IPS-NIHi11 (cell line): ENCODE measurements at regions not wholly inside any gene's neighbourhood (a gene's known extent, or its start where the extent isn't known, plus 50 kb on each side); places are given as distances from the start of the nearest gene placed in this dataset.

ENCODE experiments used
- DNase-seq: peaks from one replicate; pipeline ENCODE4 v3.0.0; 2012; ENCODE audit warnings: mixed read lengths, low spot score

GRCh38 chr9:78566521-78566920 is 269.6 kb downstream of the PSAT1 start:
- DNase-seq, result no peak

DNA sequence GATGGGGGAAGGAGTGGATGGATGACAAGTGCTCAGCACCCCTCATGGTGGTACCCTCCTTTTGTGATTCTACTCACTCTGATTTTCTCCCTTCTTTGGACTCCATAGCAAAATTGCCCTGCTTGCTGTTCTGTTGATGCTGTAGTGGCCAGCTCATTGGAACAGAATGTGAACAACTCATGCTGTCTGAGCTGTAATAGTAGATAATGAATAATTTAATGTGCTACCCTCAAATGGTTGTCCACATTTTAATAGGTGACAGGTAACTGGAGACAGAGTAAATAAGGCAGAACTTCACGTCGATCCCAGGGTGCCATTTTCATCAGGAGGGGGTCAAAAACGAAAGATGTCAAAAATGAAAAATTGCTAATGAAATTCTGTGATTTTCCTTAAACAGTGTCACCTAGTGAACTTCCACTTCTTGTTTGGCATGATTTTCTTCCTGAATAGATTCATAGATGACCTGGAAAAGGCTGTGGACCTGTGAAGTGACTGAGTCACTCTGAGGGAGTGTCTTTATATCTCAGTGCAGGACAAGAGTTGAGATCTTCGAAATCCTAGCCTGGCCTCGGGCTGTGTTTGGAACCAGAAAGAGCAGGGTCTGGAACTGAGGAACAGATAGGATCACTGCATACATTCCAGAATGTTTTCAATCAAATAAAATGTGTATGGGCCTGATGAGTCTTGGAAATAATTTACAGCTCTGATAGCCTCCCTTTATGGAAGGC is 270.2 kb downstream of the PSAT1 start:
- DNase-seq, result no peak

GRCh38 chr9:78567693-78568092 is 270.8 kb downstream of the PSAT1 start:
- DNase-seq, result no peak

GRCh38 chr9:78568774-78569173 is 271.8 kb downstream of the PSAT1 start:
- no peak for DNase-seq

- DNase-seq, result no peak
These were observed 275.3 kb downstream of the PSAT1 start for GRCh38 chr9:78572266-78572665.

DNA sequence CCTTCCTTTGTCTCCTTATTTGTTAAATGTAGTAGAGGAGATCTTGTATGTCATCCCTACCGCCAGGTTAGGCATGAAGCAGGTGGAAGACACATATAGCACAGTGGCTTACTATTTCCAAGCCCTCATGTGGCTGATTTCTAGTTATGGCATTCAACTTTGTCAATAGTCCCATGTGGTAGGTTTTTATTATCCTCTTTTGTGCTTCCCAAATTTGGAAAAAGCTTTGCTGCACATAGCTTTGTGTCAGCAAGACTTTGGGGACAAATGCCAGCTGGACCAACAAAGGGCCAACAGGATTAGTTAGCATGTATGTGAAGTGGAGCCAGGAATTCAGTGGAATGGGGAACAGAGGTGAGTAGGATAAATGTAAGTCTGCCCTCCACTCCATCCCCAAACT is 276.3 kb downstream of the PSAT1 start:
- DNase-seq, result no peak

DNA sequence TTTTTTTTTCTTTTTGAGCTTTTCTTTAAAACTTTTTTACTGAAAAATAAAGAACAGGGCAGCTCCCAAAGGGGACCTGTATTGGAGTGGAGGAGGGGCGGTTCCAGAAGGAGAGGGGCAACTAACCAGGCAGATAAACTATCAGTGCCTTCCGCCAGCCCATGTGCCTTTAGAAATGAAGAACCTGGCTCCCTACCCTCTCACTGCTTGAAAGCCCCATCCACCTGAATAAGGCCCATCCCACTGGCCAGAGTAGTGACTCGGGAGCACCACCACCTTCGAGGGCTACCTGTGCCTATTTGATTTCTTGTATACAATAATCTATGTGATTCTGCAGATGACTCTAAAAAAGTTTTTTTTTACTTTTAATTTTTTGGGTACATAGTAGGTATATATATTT is 276.7 kb downstream of the PSAT1 start:
- no peak for DNase-seq

- DNase-seq, result no peak
These were observed 277.6 kb downstream of the PSAT1 start for GRCh38 chr9:78574354-78575045.

DNA sequence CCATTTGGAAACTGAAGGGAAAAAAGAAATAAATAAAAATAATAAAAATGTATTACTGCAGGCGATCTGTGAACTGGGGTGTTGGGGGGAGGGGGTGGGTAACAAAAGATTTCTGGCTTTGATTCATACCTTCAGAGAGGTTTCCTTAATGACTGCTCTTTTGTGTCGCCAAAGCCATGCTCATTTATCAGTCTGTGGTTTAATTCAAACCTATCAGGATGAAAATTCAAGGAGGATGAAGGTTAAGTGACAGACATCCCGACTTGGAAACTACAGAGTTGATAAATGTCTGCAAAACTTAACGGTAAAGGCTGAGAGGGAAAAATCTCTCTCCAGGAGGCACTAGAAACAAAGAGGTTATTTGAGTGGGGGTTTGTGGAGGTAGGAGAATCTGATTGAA is 278.2 kb downstream of the PSAT1 start:
- DNase-seq, result no peak

GRCh38 chr9:78575771-78576170 is 278.8 kb downstream of the PSAT1 start:
- no peak for DNase-seq

DNA sequence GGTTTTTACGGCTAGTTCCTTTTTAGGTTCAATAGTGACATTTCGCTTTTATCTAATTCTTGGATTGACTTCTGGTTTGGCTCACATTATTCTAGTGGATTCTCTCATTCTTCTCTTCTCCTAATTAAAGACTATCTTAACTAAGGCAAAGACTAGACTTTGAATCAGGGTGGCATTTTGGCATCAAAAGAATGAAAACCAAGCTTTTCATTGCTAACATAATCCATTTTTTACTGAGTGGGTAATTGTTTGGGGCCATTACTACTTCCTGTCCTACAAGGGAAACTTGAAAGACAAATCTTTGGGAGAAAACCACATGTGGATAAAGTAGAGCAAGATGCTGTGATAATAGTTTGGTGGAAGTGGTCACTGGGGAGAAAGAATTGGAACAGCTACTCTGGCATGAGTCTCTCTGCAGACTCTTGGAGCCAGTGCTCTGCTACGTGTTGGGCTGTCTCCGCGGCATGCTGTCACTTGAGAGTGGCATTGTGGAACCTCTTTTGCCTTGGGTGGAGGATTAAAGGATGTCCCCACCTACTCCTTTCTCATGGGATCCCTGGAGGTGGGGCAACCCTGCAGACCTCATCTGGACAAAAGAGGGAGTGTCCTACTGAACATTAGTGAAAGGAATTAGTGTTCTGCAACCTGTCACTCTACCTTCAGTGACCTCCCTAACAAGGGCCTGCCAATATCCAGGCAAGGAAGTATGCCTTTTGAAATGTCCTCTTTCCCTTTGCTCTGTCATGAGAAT is 280.4 kb downstream of the PSAT1 start:
- no peak for DNase-seq

DNA sequence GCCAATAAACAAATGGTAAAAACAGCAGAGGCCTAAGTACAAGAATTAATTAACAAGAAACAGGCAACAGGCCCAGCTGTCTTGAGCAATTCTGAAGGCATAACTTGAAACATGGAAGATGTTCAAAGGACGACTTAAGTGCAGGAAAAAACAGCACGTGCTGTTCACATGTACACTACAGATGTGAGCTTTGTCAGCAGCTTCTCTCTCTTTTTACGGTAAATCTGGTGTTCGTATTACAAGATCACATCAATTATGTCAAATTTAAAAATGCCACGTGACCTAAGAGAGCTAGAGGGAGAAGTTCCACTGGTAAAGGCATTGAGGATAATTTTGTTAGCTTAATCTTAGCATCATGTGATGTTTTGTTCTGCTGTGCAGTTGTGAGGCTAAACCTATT is 281.1 kb downstream of the PSAT1 start:
- no peak for DNase-seq

- no peak for DNase-seq
These were observed 285.9 kb downstream of the PSAT1 start for GRCh38 chr9:78582821-78583220.

GRCh38 chr9:78584589-78584988 is 287.7 kb downstream of the PSAT1 start:
- DNase-seq, result no peak

DNA sequence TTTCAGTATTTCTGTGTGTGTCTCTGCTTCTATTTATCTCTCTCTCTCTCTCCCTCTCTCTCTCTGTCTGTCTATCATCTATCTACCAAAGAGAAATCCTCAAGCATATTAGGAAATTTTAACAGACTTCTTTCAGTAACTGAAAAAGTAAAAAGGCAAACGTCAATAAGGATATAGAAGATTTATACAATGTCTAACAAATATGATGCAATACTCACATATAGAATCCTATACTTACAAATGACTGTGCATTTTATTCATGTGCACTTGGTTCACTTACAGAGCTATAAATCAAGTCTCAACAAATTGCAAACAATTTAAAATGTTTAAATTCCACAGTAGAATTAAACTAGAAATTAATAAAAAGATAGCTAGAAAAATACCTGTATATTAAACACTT is 289.0 kb downstream of the PSAT1 start:
- DNase-seq, result no peak

DNA sequence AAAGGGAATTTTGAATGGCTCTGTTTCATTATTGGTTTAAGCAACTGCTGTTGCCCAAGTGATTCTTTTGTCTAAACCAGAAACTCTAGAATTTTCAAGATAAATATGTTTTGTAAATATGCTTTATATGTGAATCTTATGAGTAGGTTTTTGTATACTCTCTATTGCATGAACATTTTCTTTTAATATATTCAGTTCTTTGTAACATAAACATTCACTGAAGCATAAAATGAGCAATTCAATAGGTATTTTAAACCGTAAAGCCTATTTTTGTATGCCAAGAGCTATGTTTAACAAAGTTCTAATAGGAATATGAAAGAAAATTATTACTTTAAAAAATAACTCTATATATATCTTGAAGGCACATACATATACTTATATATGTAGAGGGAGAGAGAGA is 293.1 kb downstream of the PSAT1 start:
- DNase-seq, result no peak

GRCh38 chr9:78592811-78593210 is 295.9 kb downstream of the PSAT1 start:
- DNase-seq, result no peak

- no peak for DNase-seq
These were observed 298.4 kb downstream of the PSAT1 start for GRCh38 chr9:78595200-78595945.

- no peak for DNase-seq
These were observed 299.4 kb downstream of the PSAT1 start for GRCh38 chr9:78596346-78596745.

GRCh38 chr9:78598120-78598519 is 301.2 kb downstream of the PSAT1 start:
- no peak for DNase-seq

- no peak for DNase-seq
These were observed 303.0 kb downstream of the PSAT1 start for GRCh38 chr9:78599926-78600325.

DNA sequence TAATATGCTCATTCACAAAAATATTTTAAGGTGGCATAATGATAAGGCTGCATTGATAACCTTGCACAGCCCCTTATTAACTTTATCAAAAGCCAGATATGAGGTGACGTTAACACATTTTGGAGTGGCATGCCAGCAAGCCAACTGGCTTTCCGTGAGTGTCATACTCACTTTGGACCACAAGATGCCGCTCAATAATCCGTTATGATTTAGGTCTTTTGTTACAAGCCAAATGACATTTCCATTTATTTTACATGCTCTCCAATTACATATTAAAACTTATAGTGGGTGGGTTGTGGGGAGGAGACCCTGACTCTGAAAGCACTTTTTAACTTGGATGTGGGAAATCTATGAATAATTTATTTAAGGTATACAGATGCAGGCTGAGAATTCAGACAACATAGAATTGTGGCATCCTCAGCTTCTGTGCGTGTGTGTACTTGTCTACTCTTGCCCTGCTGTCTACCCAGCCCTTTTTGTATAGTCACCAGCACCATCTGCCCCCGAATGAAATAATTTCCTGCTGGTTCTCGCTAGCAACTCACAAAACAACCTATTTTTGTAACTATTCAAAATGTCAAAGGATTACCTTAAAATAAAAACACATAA is 305.1 kb downstream of the PSAT1 start:
- DNase-seq, result peak; percentile 29
